ENCODE measurements at regions not wholly inside any gene's neighbourhood (a gene's known extent, or its start where the extent isn't known, plus 50 kb on each side); places are given as distances from the start of the nearest gene placed in this dataset.

- TF ChIP-seq, protein P1, sequence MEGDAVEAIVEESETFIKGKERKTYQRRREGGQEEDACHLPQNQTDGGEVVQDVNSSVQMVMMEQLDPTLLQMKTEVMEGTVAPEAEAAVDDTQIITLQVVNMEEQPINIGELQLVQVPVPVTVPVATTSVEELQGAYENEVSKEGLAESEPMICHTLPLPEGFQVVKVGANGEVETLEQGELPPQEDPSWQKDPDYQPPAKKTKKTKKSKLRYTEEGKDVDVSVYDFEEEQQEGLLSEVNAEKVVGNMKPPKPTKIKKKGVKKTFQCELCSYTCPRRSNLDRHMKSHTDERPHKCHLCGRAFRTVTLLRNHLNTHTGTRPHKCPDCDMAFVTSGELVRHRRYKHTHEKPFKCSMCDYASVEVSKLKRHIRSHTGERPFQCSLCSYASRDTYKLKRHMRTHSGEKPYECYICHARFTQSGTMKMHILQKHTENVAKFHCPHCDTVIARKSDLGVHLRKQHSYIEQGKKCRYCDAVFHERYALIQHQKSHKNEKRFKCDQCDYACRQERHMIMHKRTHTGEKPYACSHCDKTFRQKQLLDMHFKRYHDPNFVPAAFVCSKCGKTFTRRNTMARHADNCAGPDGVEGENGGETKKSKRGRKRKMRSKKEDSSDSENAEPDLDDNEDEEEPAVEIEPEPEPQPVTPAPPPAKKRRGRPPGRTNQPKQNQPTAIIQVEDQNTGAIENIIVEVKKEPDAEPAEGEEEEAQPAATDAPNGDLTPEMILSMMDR (conservative IDR thresholded peaks at IDR 0.05; ENCODE audit: control insufficient read depth, insufficient read depth, low read depth, low read length): no peak
- no peak overlapping the region for H3K4me3 ChIP-seq (ENCODE audit: control insufficient read depth, low read depth, low read length)
- no peak for DNase-seq (ENCODE audit: low read depth)
Observed at GRCh38 chr2:126990200-126990599, 91.5 kb downstream of the TEX51 start.

GRCh38 chr2:126990605-126991532 lies 92.2 kb downstream of the TEX51 start:
- H3K4me3 ChIP-seq (ENCODE audit: control insufficient read depth, low read depth, low read length): no peak overlapping the region
- TF ChIP-seq, protein P1 (conservative IDR thresholded peaks at IDR 0.05; ENCODE audit: control insufficient read depth, insufficient read depth, low read depth, low read length): no peak

DNA sequence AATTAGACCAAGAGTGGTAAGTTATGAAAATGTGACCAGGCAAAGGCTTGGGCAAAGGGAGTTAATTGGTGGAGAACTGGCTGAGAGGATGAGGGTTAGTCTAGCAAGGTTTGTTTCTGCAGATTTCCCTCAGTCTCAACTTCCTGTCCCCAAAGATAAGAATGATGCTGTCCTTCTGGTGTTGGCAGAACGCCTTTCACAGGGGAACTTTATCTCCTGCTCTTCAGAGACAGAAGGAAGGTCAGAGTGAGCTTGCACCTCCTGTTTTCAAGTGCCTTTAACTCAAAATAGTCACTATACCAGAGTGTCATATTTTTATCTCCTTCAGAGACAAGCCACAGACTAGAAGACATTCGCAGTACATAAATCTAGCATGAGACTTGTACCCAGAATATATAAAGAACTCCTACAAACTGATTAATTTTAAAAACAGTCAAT lies 95.7 kb downstream of the TEX51 start:
- no peak for DNase-seq (ENCODE audit: low read depth)
- TF ChIP-seq, protein P1 (conservative IDR thresholded peaks at IDR 0.05; ENCODE audit: control insufficient read depth, insufficient read depth, low read depth, low read length): no peak
- no peak overlapping the region for H3K4me3 ChIP-seq (ENCODE audit: control insufficient read depth, low read depth, low read length)

More at GRCh38 chr2:126990605-126991532, 92.2 kb downstream of the TEX51 start:
- DNase-seq (ENCODE audit: low read depth): no peak

- DNase-seq (ENCODE audit: low read depth): no peak
- H3K4me3 ChIP-seq (ENCODE audit: control insufficient read depth, low read depth, low read length): no peak overlapping the region
Observed at GRCh38 chr2:126995621-126996377, 97.1 kb downstream of the TEX51 start.

GRCh38 chr2:126996378-126996699 lies 97.6 kb downstream of the TEX51 start:
- TF ChIP-seq, protein P1 (conservative IDR thresholded peaks at IDR 0.05; ENCODE audit: control insufficient read depth, insufficient read depth, low read depth, low read length): no peak
- H3K4me3 ChIP-seq (ENCODE audit: control insufficient read depth, low read depth, low read length): no peak overlapping the region
- no peak for DNase-seq (ENCODE audit: low read depth)

More at GRCh38 chr2:126995621-126996377, 97.1 kb downstream of the TEX51 start:
- TF ChIP-seq, protein P1 (conservative IDR thresholded peaks at IDR 0.05; ENCODE audit: control insufficient read depth, insufficient read depth, low read depth, low read length): no peak
